Activated CD4-positive, alpha-beta T cell treated with anti-CD3 and anti-CD28 coated beads, Interleukin-10, Interleukin-2, amounts not matched to agents 100 ng/mL and 50 ng/mL, durations not matched to agents 16 hours and 8 hours (primary cell): ENCODE measurements at regions not wholly inside any gene's neighbourhood (a gene's known extent, or its start where the extent isn't known, plus 50 kb on each side); places are given as distances from the start of the nearest gene placed in this dataset.
A peak's percentile ranks its signal among the peaks of the same experiment; 100 is the strongest.

Source experiments
- DNase-seq: peaks from one replicate; pipeline ENCODE4 v3.0.0-alpha.2; 2020

DNA sequence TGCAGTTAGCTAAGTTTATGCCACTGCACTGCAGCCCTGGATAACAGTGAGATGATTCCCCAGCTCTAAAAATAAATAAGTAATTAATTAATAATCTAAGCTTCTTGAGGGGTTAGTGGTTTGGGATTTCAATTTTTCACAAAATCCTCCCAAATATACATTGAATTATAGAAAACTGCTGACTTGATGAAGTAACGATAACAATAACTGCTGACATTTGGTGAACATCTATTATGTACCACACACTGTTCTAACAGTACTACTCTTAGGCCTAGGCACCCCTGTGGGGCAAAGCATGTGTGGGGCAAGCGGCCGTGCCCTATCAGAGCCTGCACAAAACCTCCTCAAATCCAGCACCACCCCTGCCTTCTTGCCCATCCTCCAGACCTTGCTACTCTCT lies 245.8 kb upstream of the EPHA4 start:
- DNase-seq: no peak

DNA sequence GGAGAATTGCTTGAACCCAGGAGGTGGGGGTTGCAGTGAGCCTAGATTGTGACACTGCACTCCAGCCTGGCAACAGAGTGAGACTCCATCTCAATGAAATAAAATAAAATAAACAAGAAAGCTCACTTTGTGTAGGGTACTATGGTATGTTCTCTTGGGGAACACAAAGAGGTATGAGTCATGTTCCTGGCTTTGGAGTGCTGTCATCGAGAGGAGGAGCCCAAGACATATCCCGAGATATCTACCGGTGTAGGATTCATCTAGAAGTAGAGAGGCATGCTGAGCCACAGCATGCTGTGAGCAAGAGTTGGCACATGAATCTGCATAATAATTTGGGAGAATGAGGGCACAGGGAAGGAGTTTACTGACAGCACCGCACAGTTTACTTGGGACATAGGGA lies 244.9 kb upstream of the EPHA4 start:
- DNase-seq: no peak

DNA sequence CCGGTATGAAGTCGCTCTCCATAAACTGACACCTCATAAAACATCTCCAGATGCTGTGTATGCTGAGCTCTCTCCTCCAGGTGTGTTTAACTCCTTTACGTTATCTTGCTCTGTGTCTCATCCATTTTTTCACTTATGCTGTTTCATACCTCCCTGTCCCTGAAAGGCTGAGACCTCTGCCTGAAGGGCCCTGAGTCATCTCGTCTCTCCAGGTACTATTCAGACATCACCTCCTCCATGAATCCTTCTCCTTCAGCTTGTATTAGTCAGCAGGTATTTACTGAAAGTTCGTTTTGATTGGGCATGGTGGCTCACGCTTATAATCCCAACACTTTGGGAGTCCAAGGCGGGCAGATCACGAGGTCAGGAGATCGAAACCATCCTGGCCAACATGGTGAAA lies 244.5 kb upstream of the EPHA4 start:
- no peak for DNase-seq

DNA sequence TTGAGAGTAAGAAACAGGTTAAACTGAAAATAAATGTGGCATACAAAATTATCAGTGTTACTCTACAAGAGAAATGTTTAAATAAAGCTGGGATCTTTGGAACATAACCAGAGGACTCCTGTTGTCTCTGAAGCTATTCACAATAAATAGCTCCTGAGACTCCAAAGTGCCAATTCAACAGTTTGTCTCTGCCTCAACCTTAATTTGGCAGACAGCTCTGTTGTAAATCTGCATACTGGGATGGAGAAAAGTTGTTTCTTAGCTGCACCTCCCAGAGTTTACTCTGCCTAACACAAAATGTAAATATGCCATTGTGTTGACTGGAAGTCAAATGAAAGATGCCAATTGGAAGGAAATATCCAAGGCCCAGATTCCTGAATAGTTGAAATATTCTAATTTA lies 238.5 kb upstream of the EPHA4 start:
- DNase-seq: no peak

DNA sequence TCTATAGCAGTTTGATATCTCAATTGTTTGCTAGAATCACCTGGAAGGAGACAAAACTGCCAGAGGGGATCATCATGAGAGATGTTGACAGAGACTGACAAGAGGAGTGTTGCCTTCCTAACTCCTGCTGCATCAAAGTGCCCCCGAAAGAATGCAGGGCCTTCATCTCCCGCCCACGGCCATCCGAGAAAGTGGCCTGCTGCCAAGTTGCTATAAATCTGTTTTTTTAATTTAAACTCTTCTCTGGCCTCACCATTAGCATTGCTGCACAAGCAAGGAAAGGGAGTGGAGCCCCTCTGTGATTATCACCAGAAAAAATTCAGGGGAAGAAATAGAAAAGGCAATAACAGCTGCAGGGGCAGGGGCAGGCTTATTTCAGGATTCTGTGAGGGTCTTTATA lies 238.1 kb upstream of the EPHA4 start:
- DNase-seq: no peak

DNA sequence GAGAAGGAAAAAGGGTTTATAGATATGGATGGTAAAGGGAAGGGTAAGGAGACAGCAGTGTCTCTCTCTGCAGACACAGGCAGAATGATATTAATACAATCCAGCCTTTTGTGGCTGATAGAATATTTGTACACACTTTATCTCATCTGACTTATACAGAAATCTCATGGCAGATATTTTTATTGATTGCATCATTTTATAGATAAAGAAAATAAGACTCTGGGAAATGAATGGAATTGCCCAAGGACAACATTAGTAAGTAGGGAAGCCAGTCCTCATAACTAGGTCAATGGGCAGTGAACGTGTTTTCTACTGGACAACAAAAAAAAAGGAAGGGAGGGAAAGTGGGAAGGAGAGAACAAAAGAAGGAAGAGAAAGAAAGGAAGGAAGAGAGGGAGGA lies 236.4 kb upstream of the EPHA4 start:
- DNase-seq: no peak

DNA sequence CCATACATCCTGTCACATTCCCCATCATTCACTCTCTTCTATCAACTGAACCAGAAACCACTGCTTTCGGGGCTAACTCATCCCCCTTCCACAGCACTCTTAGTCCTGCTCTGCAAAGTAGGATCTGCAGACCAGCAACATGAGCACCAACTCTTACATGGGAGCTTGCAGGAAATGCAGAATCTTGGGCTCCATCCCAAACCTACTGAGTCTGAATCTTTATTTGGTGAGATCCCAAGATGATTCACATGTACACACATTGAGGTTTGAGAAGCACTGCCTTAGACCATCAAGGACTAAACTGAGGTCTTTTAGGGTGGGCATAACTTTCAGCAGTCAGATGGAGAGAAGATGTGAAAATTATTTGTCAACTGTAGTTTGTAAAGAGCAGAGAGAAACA lies 235.6 kb upstream of the EPHA4 start:
- no peak for DNase-seq

DNA sequence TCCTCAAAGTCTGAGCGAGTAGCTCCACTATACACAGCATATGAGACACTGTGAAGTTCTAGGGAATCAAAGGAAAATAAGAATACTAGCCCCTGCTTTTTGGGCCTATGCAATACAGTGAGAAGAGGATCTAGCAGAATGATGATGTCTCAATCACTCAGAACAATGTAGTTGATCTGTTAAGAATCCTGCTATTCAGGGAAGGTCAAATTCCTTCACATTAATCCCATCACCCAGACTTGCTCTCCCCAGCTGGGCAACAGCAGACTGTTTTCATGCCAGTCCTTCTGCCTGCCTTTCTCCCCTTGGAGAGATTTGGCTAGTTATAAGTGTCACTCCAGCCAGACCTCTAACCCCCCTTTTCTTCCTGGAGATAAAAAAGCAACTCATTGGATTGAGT lies 230.0 kb upstream of the EPHA4 start:
- DNase-seq: no peak

DNA sequence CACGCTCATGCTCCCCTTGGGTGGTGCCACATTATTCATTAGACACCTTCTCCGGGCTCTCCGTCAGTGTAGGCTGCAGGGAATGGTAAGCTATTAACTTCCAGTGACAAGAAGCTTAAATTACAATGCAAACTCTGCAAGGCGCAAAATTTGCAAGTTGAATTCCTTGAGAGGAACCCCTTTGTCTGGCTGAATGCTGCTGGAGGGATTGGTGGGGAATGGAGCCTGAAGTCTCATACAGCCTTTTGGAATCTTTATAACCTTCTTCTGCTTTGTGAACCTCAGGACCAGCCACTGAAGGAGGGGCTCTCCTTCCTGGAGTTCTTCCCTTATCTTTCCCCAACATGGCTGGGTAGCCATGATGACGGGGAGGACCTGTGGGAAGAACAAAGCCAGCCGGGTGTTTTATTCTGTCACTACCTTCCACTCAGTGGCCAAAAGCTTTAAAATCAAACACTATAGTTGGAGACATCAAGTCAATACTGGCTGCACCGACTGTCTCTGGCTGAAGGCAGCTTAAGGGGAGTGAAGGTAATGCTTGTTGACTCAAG lies 220.9 kb upstream of the EPHA4 start:
- DNase-seq: no peak

DNA sequence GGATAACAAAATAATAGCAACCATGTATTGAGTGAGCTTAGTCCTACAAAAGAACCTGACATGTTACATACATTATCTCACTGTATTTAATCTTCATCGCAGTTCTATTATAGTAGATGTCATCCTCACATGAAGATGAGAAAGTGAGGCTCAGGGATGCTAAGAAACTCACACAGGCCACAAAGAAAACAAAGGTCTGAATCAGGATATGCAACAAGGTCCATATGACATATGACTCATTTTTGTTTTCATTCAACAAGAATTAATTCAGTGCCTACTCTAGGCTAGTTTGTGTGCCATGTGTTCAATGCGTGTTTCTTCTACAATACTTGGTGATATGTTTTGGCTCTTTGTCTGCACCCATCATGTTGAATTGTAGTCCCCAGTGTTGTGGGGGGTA lies 219.7 kb upstream of the EPHA4 start:
- DNase-seq: no peak

DNA sequence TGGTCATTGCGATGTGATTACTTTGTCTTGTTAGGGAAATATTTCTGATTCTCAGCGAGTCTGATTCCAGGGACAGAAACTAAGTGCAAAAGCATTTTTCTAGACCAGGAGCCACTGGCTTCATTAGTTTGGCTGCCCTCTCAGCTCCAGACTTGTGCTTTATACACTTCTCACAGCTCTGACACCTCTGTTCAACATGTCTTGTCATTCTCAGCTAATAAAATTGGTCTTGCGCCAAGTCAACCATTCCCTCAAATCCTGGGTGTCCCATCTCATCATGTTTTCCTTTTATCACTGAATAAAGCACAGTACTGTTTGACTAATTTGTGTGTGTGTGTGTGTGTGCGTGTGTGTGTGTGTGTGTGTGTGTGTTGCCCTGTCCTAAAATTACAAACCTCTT lies 215.5 kb upstream of the EPHA4 start:
- DNase-seq: no peak

DNA sequence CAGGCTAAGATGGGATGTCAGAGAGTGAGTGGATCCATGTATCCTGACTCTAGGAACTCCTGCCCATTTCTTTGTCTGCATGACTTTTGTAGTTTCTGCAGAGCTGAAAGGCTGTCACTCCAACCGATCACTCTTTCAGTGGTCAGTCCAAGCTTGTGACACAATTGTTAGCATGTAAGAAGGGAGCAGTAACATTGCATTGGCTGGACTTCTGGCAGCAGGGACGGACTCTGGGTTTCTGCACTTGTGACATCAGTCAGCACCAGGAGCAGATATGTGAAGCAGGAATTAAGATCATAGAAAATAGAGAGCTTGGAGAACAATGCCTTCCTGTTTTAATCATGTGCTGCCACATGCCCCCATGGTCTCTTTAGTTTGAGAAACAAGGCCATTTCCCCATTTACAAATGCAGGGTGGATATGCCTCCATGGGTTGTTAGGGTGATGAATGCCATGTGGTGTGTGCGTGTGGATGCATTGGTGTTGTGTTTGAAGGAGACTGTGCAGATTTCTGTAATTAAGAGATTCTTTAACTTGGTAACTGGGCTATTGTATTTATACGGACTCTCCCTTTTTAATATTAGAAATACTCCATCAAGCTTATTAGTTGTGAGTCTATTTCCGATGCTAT lies 214.3 kb upstream of the EPHA4 start:
- DNase-seq: no peak

DNA sequence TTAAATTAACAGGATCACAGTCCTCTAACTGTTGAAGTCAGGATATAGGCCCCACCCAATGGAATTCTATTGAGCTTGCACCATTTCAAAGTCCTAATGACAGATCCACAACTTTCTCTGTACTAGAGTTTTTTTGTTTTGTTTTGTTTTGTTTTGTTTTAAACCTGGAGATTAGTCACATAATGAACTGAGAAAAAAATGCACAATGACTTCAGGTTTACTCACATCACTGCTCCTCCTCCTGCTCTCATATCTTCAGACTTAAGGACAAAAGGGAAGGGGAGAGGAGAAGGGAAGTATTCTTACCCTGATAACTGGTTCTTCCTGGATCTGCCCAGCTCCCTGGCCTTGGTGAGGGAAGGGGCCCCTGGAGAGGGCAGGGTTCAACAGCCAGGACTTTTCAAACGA lies 208.2 kb upstream of the EPHA4 start:
- no peak for DNase-seq

DNA sequence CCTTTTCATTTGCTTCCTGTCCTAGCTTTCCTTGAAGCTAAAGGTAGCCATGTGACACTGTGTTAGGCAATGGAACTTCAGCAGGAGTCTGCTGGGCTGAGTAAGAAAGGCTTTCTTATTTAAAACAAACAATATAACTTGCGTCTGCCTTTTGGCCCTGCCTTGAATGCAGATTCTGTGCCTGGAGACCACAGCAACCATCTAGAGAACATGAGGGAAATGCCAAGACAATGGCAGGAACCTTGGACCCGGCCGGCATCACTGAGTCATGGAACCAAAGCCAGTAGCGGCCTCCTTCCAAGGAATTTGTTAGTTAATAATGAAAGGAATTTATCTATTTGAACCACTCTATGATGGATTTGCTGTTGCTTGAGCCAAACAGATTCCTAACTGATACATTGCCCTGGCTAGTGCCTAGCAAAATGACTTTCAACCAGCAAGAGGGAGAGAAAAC lies 207.5 kb upstream of the EPHA4 start:
- no peak for DNase-seq

DNA sequence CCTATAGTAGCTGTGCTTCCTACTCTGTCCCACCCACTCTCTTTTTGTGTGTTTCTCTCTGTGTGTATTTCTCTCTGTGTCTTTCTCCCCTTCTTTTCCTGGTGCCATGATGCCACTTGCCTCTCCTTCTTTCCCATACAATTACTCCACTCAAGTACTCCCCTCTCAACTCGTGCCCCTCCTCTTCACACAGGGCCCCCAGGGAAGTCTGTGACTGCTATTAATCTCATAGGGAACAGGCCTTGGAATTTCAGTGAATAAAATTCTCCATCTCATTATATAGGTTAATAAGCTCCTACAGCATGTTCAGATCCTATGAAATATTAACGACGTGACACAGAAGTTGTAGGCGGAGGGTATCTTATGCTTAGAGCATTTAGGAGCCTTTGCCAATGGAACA lies 205.9 kb upstream of the EPHA4 start:
- DNase-seq: no peak

DNA sequence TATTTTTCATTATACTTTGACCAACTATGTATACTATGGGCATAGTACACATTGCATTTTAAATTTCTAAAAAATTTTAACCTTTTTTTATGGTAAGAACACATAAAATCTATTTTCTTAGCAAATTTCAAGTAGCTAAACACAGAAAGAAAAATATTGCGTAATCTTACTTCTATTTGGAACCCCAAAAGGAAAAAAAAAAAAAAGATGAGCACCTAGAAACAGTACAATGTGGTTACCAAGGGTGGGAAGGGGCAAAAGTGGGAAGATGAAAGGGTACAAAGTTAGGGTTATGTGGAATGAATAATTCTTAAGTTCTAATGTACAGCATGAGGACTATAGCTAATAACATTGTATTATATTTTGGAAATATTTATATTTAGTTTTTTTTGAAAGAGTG lies 205.0 kb upstream of the EPHA4 start:
- DNase-seq: no peak

DNA sequence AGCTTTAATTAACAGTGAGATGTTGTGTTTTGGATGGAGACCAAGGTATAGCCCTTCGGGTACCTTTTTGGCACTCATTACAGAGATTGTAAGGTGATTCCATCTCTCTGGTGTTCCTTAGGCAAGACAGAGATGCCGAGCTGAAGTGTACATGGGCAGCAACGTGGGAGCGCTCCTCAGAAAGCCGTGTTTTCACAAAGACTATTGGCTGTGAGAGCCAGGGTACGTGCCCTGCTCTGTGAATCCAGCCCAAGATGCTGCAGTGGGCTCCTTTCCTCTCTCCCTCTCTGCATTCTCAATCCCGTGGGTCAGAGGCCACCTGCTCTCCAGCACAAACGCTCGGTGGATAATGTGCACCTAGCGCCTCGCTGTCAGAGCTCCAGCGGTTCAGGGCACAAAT lies 203.0 kb upstream of the EPHA4 start:
- no peak for DNase-seq

DNA sequence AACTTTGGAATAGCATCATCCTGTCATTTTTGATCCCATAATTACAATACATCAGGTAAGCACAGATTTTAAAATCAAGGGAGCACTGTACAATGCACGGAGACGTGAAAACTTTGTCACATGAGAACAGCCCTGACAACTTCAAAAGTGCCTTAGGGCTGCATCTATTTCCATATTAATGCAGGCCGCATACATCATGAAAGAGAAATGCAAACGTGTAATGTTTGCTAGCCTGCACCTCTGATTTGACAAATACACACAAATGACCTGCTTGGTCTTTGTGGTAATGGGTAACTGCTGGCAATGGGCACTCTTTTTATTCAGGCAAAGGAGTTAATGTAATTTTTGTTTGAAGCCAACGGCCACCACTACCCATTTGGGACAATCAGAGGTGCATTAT lies 202.0 kb upstream of the EPHA4 start:
- DNase-seq: no peak

DNA sequence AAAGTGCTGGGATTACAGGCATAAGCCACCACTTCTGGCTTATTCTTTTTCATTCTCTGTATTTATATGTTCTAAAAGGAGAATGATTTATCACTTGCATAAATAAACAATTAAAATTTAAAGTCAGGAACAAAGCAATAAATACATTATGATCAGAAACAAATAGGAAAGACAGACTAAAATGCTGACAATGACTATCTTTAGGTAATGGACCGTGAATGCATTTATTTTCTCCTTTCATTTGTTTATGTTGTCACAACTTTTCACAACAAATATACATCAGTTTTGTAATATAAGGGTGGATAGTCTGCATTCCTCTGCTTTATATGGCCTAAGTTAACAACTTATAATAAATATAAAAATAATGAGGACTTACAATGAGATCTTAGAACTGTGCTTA lies 199.2 kb upstream of the EPHA4 start:
- no peak for DNase-seq

DNA sequence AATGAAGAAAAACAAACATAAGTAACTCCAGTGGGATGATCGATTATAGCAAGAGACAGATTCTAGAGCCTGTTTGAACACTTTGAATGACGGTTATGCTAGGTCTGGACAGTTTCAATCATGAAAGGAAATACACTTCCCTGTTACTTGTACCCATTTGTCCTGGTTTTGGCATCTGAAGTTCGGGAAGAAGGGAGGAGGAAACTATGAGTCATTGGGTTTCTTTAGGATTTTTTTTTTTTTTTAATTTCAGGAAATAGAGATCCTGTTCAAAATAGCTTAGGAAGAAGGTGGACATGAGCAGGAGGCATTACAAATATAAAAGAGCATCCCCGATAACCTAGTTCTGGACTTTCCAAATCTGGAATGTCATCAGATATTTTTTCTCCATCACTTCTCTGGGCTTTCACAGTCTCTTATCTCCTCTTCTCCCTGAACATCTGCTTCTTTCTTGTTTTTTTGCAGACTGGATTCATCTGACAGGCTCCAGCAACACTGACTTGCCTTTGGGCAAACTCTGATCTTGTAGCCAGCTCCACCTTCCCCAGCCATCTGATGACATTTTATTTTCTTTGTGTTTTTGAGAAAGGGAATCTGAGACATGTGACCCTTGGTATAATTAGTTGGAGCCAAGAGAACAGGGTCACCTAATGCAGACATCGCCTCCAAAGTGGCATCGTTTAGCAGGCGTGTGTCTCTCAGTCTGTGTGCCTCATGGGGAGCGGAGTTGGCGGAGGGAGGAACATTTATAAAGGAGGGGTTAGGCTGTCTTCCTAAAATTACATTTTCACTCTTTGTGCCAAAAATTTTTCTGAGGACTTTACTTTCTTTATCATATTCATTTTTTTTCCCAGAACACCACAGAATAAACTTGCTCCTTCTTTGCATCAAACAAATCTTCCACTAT lies 195.3 kb upstream of the EPHA4 start:
- DNase-seq: no peak

DNA sequence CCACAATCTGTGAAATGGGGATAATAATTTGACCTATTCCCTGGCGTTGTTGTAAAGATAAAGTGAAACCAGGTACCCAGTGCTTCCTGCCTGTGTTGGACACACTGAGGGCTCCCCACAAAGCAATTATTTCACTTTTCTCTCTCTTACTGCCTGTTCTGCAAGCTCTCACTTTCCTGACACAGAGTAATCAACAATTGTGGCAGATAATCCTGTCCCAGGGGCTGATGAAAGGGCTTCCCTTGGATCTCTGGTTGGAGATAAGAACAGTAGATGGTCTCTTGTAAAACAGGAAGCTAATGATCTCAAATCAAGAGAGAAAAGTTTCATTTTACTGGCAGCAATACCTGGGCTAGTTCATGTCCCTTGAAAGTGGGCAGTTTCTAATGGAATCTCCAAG lies 190.4 kb upstream of the EPHA4 start:
- DNase-seq: no peak

DNA sequence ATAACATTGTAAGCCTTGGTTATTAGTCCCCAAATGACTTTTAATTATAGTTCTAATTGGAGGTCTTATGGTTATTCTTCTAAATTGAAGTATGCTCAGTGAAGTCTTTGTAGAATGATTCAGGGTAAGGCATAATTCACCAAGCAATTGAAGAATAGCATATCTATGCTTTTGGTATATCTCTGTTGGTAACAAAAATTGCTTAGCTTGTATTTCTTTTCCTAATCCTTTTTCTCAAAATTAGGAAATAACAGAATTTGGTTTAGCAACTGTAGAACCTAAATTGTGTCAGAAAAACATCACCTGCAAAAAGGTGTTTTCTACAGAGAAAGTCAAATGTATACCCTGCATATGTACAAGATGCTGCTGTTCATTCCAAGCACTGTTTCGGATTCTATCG lies 189.2 kb upstream of the EPHA4 start:
- no peak for DNase-seq

DNA sequence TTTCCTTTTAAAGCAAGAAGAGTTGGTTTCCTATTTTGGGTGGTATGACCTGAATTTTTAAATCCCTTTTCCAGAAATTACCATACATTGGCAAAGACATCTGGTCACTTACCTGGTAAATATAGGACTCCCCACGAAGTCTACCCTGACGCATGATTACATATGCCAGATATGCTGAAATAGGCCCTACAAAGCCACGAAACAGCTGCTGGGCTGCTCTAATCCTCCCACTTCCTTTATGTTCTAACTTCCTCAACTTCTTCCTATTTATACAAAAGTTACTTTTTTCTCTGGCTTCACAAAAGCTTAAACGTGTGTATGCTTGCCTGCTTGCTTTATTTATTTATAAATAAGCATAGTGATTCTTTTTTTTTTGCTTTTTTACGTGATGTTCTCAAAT lies 186.0 kb upstream of the EPHA4 start:
- no peak for DNase-seq

DNA sequence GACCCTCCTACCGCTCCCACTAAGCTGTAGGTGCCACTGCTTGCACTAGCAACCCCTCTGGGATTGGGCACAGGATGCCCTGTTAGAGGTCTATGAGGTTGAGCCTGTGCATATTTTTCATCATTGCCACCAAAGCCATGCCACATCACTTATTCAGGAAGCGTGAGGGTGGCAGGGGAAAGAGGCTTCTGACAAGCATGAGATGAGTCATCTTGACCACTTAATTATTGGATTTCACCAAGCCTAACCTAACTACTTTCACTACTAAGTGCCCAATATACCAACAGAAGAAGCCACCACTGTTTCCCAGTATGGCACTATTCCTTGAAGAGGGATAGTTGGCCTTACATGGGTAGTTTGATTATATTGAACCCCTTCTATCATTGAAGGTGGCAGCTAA lies 181.3 kb upstream of the EPHA4 start:
- DNase-seq: peak; percentile 12
